ENCODE measurements at regions not wholly inside any gene's neighbourhood (a gene's known extent, or its start where the extent isn't known, plus 50 kb on each side); places are given as distances from the start of the nearest gene placed in this dataset.

DNA sequence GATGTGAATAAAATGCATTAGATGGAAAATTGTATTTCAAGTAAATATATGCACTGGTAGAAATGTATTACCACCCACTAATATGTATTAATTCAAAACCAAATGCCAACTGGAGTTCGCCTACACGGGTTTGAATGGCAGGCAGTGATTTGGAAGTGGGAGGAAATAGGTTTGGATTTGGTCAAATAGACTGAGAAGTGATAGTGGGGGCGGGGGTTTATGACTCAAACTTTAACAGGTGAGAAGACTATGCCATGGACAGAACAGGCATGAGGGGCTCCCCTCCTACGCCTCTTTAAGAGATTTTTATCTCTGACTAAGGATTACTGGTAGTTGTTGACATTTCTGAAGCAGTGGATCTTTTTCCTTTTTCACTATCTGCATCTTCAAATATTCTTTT is 677.8 kb downstream of the NTRK3 start:
- no peaks in the 10 kb centered on the region for H3K9me3 ChIP-seq
- H3K36me3 ChIP-seq, result no peaks in the 10 kb centered on the region
- TF ChIP-seq, protein P1, sequence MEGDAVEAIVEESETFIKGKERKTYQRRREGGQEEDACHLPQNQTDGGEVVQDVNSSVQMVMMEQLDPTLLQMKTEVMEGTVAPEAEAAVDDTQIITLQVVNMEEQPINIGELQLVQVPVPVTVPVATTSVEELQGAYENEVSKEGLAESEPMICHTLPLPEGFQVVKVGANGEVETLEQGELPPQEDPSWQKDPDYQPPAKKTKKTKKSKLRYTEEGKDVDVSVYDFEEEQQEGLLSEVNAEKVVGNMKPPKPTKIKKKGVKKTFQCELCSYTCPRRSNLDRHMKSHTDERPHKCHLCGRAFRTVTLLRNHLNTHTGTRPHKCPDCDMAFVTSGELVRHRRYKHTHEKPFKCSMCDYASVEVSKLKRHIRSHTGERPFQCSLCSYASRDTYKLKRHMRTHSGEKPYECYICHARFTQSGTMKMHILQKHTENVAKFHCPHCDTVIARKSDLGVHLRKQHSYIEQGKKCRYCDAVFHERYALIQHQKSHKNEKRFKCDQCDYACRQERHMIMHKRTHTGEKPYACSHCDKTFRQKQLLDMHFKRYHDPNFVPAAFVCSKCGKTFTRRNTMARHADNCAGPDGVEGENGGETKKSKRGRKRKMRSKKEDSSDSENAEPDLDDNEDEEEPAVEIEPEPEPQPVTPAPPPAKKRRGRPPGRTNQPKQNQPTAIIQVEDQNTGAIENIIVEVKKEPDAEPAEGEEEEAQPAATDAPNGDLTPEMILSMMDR (IDR thresholded peaks at IDR 0.05), result no peak
- H3K27ac ChIP-seq, result no peak overlapping the region
- no peaks in the 10 kb centered on the region for H3K27me3 ChIP-seq
- H3K4me1 ChIP-seq, result no peaks in the 10 kb centered on the region
- DNase-seq, result no peak
- intact Hi-C loops (cut with DNase I; ENCODE audit: low total_unique reads), result no loop called here
- H3K4me3 ChIP-seq, result no peak overlapping the region

GRCh38 chr15:87577336-87577735 is 679.2 kb downstream of the NTRK3 start:
- Histone ChIP-seq H3K36me3 (no peaks in the 10 kb centered on the region), H3K9me3 (no peaks in the 10 kb centered on the region), H3K4me1 (no peaks in the 10 kb centered on the region), H3K4me3 (no peak overlapping the region), H3K27ac (no peak overlapping the region), H3K27me3 (no peaks in the 10 kb centered on the region)
- TF ChIP-seq, protein P1 (IDR thresholded peaks at IDR 0.05), result no peak
- no peak for DNase-seq
- intact Hi-C loops (cut with DNase I; ENCODE audit: low total_unique reads), result no loop called here

GRCh38 chr15:87576486-87577176 is 679.9 kb downstream of the NTRK3 start:
- no peaks in the 10 kb centered on the region for H3K27me3 ChIP-seq
- intact Hi-C loops (cut with DNase I; ENCODE audit: low total_unique reads), result no loop called here
- TF ChIP-seq, protein P1 (IDR thresholded peaks at IDR 0.05), result no peak
- H3K27ac ChIP-seq, result no peak overlapping the region
- H3K9me3 ChIP-seq, result no peaks in the 10 kb centered on the region
- no peak overlapping the region for H3K4me3 ChIP-seq
- H3K36me3 ChIP-seq, result no peaks in the 10 kb centered on the region
- H3K4me1 ChIP-seq, result no peaks in the 10 kb centered on the region
- DNase-seq, result no peak

- TF ChIP-seq, protein P1 (IDR thresholded peaks at IDR 0.05), result no peak
- Histone ChIP-seq H3K9me3 (no peaks in the 10 kb centered on the region), H3K4me3 (no peak overlapping the region), H3K27me3 (no peaks in the 10 kb centered on the region), H3K4me1 (no peaks in the 10 kb centered on the region), H3K27ac (no peak overlapping the region), H3K36me3 (no peaks in the 10 kb centered on the region)
- no peak for DNase-seq
- intact Hi-C loops (cut with DNase I; ENCODE audit: low total_unique reads), result no loop called here
Observed at GRCh38 chr15:87575896-87576473, 680.6 kb downstream of the NTRK3 start.

DNA sequence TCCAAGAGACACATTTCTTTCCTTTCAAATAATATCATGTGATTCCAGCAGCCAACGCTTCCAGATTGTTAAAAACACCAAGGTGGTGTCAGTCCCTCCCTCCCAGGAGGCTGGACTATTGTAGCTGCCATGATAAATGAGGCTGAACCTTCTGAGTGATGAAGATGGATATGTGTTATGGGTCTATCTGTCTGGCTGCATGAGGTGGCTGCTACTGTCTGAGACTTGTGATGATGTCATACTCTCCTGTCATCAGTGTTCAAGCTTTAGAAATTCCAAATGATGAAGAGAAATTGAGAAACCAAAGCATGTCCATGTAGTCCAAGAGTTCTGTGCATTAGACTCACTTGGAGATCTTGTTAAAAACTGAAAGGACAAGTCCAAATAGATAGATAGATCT is 683.0 kb downstream of the NTRK3 start:
- H3K9me3 ChIP-seq, result no peaks in the 10 kb centered on the region
- TF ChIP-seq, protein P1 (IDR thresholded peaks at IDR 0.05), result no peak
- H3K4me1 ChIP-seq, result peaks cover 0 to 6% (median 0%) of the 10 kb centered on the region in 4 donors
- intact Hi-C loops (cut with DNase I; ENCODE audit: low total_unique reads), result no loop called here
- H3K27ac ChIP-seq, result no peak overlapping the region
- H3K27me3 ChIP-seq, result no peaks in the 10 kb centered on the region
- H3K36me3 ChIP-seq, result no peaks in the 10 kb centered on the region
- H3K4me3 ChIP-seq, result no peak overlapping the region
- DNase-seq, result no peak

Data from tibial artery (tissue), 4 donors.